ENCODE measurements at regions not wholly inside any gene's neighbourhood (a gene's known extent, or its start where the extent isn't known, plus 50 kb on each side); places are given as distances from the start of the nearest gene placed in this dataset.
"Not testable (repeated sequence)": the region's sequence is repeated elsewhere in the genome, so short reads cannot be mapped to it uniquely, and the experiment has no call there.

- no peak for DNase-seq
- intact Hi-C loops (cut with DNase I, micrococcal nuclease): no loop called here
- ATAC-seq: no peak
Measured at GRCh38 chr12:88743946-88744685, 163.8 kb upstream of the KITLG start.

GRCh38 chr12:88737838-88738472 is 157.7 kb upstream of the KITLG start:
- intact Hi-C loops (cut with DNase I, micrococcal nuclease): no loop called here
- DNase-seq (no peak), ATAC-seq (no peak)

- intact Hi-C loops (cut with DNase I, micrococcal nuclease): no loop called here
- ATAC-seq: no peak
- DNase-seq: no peak
Measured at GRCh38 chr12:88736031-88736430, 155.8 kb upstream of the KITLG start.

GRCh38 chr12:88733008-88733407 is 152.7 kb upstream of the KITLG start:
- ATAC-seq (no peak), DNase-seq (no peak)
- intact Hi-C loops (cut with DNase I, micrococcal nuclease): no loop called here

GRCh38 chr12:88729196-88729595 is 148.9 kb upstream of the KITLG start:
- intact Hi-C loops (cut with DNase I, micrococcal nuclease): no loop called here
- no peak for DNase-seq
- ATAC-seq: no peak

- DNase-seq (no peak), ATAC-seq (no peak)
- intact Hi-C loops (cut with DNase I, micrococcal nuclease): no loop called here
Measured at GRCh38 chr12:88726806-88727720, 146.8 kb upstream of the KITLG start.

GRCh38 chr12:88725592-88726143 is 145.4 kb upstream of the KITLG start:
- ATAC-seq (no peak), DNase-seq (no peak)
- intact Hi-C loops (cut with DNase I, micrococcal nuclease): no loop called here

GRCh38 chr12:88723219-88723618 is 142.9 kb upstream of the KITLG start:
- ATAC-seq (no peak), DNase-seq (no peak)
- intact Hi-C loops (cut with DNase I, micrococcal nuclease): no loop called here

- DNase-seq: no peak
- intact Hi-C loops (cut with DNase I, micrococcal nuclease): no loop called here
- no peak for ATAC-seq
Measured at GRCh38 chr12:88720785-88721650, 140.7 kb upstream of the KITLG start.

- intact Hi-C loops (cut with DNase I, micrococcal nuclease): no loop called here
- DNase-seq (no peak), ATAC-seq (no peak)
Measured at GRCh38 chr12:88720231-88720630, 140.0 kb upstream of the KITLG start.

- no peak for ATAC-seq
- intact Hi-C loops (cut with DNase I, micrococcal nuclease): no loop called here
- DNase-seq: no peak
Measured at GRCh38 chr12:88717188-88717587, 136.9 kb upstream of the KITLG start.

- intact Hi-C loops (cut with DNase I, micrococcal nuclease): no loop called here
- DNase-seq (no peak), ATAC-seq (no peak)
Measured at GRCh38 chr12:88716240-88716639, 136.0 kb upstream of the KITLG start.

- intact Hi-C loops (cut with DNase I, micrococcal nuclease): no loop called here
- no peak for DNase-seq
- no peak for ATAC-seq
Measured at GRCh38 chr12:88715673-88716072, 135.4 kb upstream of the KITLG start.

GRCh38 chr12:88714263-88714882 is 134.1 kb upstream of the KITLG start:
- intact Hi-C loops (cut with DNase I, micrococcal nuclease); ATAC-seq; DNase-seq: not testable (repeated sequence)

- ATAC-seq: no peak
- intact Hi-C loops (cut with DNase I, micrococcal nuclease): no loop called here
- no peak for DNase-seq
Measured at GRCh38 chr12:88707800-88708199, 127.5 kb upstream of the KITLG start.

GRCh38 chr12:88706286-88706685 is 126.0 kb upstream of the KITLG start:
- intact Hi-C loops (cut with DNase I, micrococcal nuclease): no loop called here
- ATAC-seq (no peak), DNase-seq (no peak)

- DNase-seq (no peak), ATAC-seq (no peak)
- intact Hi-C loops (cut with DNase I, micrococcal nuclease): no loop called here
Measured at GRCh38 chr12:88703790-88704189, 123.5 kb upstream of the KITLG start.

- intact Hi-C loops (cut with DNase I, micrococcal nuclease): no loop called here
- ATAC-seq (no peak), DNase-seq (no peak)
Measured at GRCh38 chr12:88698471-88698870, 118.2 kb upstream of the KITLG start.

All from left colon (tissue), 2 donors.